HEK293T (cell line): ENCODE measurements at regions not wholly inside any gene's neighbourhood (a gene's known extent, or its start where the extent isn't known, plus 50 kb on each side); places are given as distances from the start of the nearest gene placed in this dataset.

Experiments
- SP1 ChIP-seq: fragments of 450-650 bp; IDR thresholded peaks from 2 replicates; pipeline ENCODE4 v1.6.1; 2017
- TARDBP ChIP-seq: fragments of 450-650 bp; IDR thresholded peaks from 2 replicates; pipeline ENCODE4 v1.6.1; 2016

DNA sequence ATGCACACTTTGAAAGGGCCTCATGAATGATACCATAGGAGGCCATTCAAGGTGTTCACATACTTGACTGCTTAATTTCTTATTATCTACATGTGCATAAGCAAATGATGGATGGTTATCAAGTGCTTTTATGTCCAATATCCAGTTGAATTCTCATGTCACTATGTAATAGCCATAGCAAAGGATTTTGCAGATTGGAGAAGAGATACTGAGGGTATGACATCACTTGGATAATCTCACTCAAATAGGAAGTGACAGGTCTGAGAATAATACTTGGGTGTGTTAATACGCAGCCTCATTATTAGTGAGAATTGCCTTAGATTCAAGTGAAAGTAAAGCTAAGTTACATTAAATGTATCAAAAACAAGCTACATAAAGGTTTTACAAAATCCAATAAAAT lies 1208.6 kb downstream of the CDH11 start:
- TF ChIP-seq TARDBP (no peak), SP1 (no peak)
